GM12878 (cell line): ENCODE measurements at regions not wholly inside any gene's neighbourhood (a gene's known extent, or its start where the extent isn't known, plus 50 kb on each side); places are given as distances from the start of the nearest gene placed in this dataset.

Experiments
- ATAC-seq: fragments of 200-7000 bp; cut with Tn5 transposase; 3 replicates; pipeline ENCODE4 v1.9.1; 2020; ENCODE audit warnings: mild to moderate bottlenecking, moderate library complexity
- BruUV-seq: library from RNA; stranded (reverse); fragments of 400-500 nt; replicated peaks from 2 replicates; lab custom pipeline; 2021; lab: Mats Ljungman, UMichigan
- CTCF ChIA-PET: fragments of 300-600 bp; sonication (Branson Sonifier 250); formaldehyde crosslinking; extraction: SDS; loops from one replicate; lab custom pipeline; 2021; ENCODE audit warnings: inconsistent platforms; lab: Yijun Ruan, JAX
- POLR2A ChIA-PET: fragments of 350-600 bp; formaldehyde crosslinking; extraction: SDS; loops from one replicate; lab custom pipeline; 2021; ENCODE audit warnings: inconsistent platforms; lab: Charles Lee
- RAD21 ChIA-PET: fragments of 300-600 bp; sonication (Branson Sonifier 250); formaldehyde crosslinking; loops from one replicate; lab custom pipeline; 2023; ENCODE audit warnings: antibody characterized with exemption; ENCODE audit not compliant: unreplicated experiment; lab: Charles Lee
- SMC1A ChIA-PET: fragments of 300-600 bp; sonication (Branson Sonifier 250); formaldehyde crosslinking; loops from one replicate; lab custom pipeline; 2023; ENCODE audit not compliant: unreplicated experiment, uncharacterized antibody; lab: Charles Lee
- DNase-seq: peaks from one replicate; pipeline ENCODE4 v3.0.0-alpha.2; 2011; ENCODE audit warnings: low read depth, low spot score
- FAIRE-seq: peaks from 3 replicates; lab custom pipeline; 2011; peaks lifted over from hg19 to GRCh38; lab: Jason Lieb, UNC
- H2AFZ ChIP-seq: 2 replicates; pipeline ENCODE4 v1.6.0; 2011; ENCODE audit warnings: low read depth, low read length, control low read depth; ENCODE audit not compliant: control insufficient read depth
- H3K27ac ChIP-seq: 2 replicates; pipeline ENCODE4 v1.5.1; 2011; ENCODE audit warnings: control low read depth; ENCODE audit not compliant: control insufficient read depth, insufficient read depth
- H3K27me3 ChIP-seq, 2 experiments: replicated peaks in 1 of 2; 2 replicates each; pipeline versions ENCODE4 v1.6.0 to v1.6.1; 2011; ENCODE audit warnings: low read length in 1 of 2; ENCODE audit not compliant: control insufficient read depth in 2 of 2, insufficient read depth in 2 of 2
- H3K36me3 ChIP-seq, 2 experiments: 2 replicates each; pipeline ENCODE4 v1.5.1; 2011; ENCODE audit warnings: low read length in 1 of 2; ENCODE audit not compliant: control insufficient read depth in 2 of 2, insufficient read depth in 2 of 2
- H3K4me1 ChIP-seq: 2 replicates; pipeline ENCODE4 v1.6.1; 2011; ENCODE audit warnings: mild to moderate bottlenecking, low read length, moderate library complexity, mixed read lengths; ENCODE audit not compliant: control insufficient read depth, insufficient read depth
- H3K4me2 ChIP-seq: 2 replicates; pipeline ENCODE4 v1.6.0; 2011; ENCODE audit warnings: control low read depth; ENCODE audit not compliant: control insufficient read depth, insufficient read depth
- H3K4me3 ChIP-seq: fragments of 200-600 bp; sonication (generic); 2 replicates; pipeline ENCODE4 v1.5.1; 2016
- H3K79me2 ChIP-seq: 2 replicates; pipeline ENCODE4 v1.6.0; 2011; ENCODE audit warnings: low read length; ENCODE audit not compliant: control insufficient read depth, insufficient read depth
- H3K9ac ChIP-seq: 2 replicates; pipeline ENCODE4 v1.8.0; 2011; ENCODE audit warnings: low read length, control low read depth, mixed read lengths; ENCODE audit not compliant: control insufficient read depth, insufficient read depth
- H3K9me3 ChIP-seq: replicated peaks from 3 replicates; pipeline ENCODE4 v1.5.1; 2011; ENCODE audit warnings: mild to moderate bottlenecking, low read length; ENCODE audit not compliant: control insufficient read depth, insufficient read depth
- H4K20me1 ChIP-seq: 2 replicates; pipeline ENCODE4 v1.6.0; 2011; ENCODE audit not compliant: control insufficient read depth, insufficient read depth
- CEBPB ChIP-seq, 2 experiments: fragments of 150-350 bp in 1 of 2; IDR thresholded peaks; 2 replicates each; pipeline ENCODE4 v1.6.1; 2012 to 2014; ENCODE audit warnings: low read depth in 2 of 2, low read length in 2 of 2, borderline replicate concordance in 1 of 2, inconsistent platforms in 1 of 2
- CREM ChIP-seq: IDR thresholded peaks from 2 replicates; pipeline ENCODE4 v1.6.1; 2014; ENCODE audit warnings: antibody characterized with exemption, low read depth
- RBBP5 ChIP-seq: fragments of 200-600 bp; sonication (generic); conservative IDR thresholded peaks from 2 replicates; pipeline ENCODE4 v1.6.1; 2016
- SPI1 ChIP-seq: IDR thresholded peaks from 2 replicates; pipeline ENCODE4 v1.6.1; 2011; ENCODE audit warnings: low read depth, mild to moderate bottlenecking, low read length, moderate library complexity, borderline replicate concordance; ENCODE audit not compliant: insufficient read depth
- STAT3 ChIP-seq: IDR thresholded peaks from 2 replicates; pipeline ENCODE4 v1.6.1; 2011; ENCODE audit warnings: low read depth, low read length, improper control_type of control experiment
- TBL1XR1 ChIP-seq: IDR thresholded peaks from 2 replicates; pipeline ENCODE4 v1.6.1; 2012; ENCODE audit warnings: low read depth, low read length, improper control_type of control experiment
- WRNIP1 ChIP-seq: IDR thresholded peaks from 2 replicates; pipeline ENCODE4 v1.6.1; 2011; ENCODE audit warnings: low read depth, low read length, improper control_type of control experiment, borderline replicate concordance
- YBX1 ChIP-seq: fragments of 450-650 bp; IDR thresholded peaks from 2 replicates; pipeline ENCODE4 v1.6.1; 2016; ENCODE audit warnings: antibody characterized with exemption
- ZNF687 ChIP-seq: fragments of 450-650 bp; IDR thresholded peaks from 2 replicates; pipeline ENCODE4 v1.6.1; 2017; ENCODE audit warnings: mild to moderate bottlenecking, moderate library complexity
- WGBS: methylation state at CpG from one replicate; pipeline ENCODE4 v1.1.6; 2016; ENCODE audit warnings: low lambda C conversion rate; ENCODE audit not compliant: insufficient replicate concordance, insufficient coverage; ENCODE audit errors: missing lambda C conversion rate; 5-methylcytosine and 5-hydroxymethylcytosine counted together
- in situ Hi-C: fragments of 300-500 bp; cut with MboI; formaldehyde crosslinking; loops from 9 replicates; pipeline ENCODE4 v1.14.3; 2018; ENCODE audit warnings: mixed read lengths
- intact Hi-C: fragments of 100-400 bp; cut with micrococcal nuclease; formaldehyde crosslinking; loops from one replicate; pipeline ENCODE4 v1.14.2; 2022; ENCODE audit not compliant: unreplicated experiment

- ChIA-PET RAD21 (no interaction called here), POLR2A (no interaction called here), CTCF (no interaction called here), SMC1A (no interaction called here)
- FAIRE-seq (no peak), ATAC-seq (no peak), DNase-seq (no peak)
- H3K9me3 ChIP-seq: no peaks in the 10 kb centered on the region
- no peak for TF ChIP-seq WRNIP1
- no peak for TF ChIP-seq STAT3
- TF ChIP-seq YBX1: no peak
- no peak for TF ChIP-seq CREM
- no peak for TF ChIP-seq RBBP5
- TF ChIP-seq SPI1: no peak
- TF ChIP-seq ZNF687: no peak
- no peak for TF ChIP-seq CEBPB (IDR thresholded peaks at IDR 0.05; ENCODE audit: borderline replicate concordance in 1 of 2, low read depth in 2 of 2, low read length in 2 of 2)
- no peak for TF ChIP-seq TBL1XR1
- WGBS: 0% methylated on average over 1 of the region's 1 CpG
- no TSS peak for BruUV-seq
- no peaks in the 10 kb centered on the region for H3K27me3 ChIP-seq
- intact Hi-C loops (no loop called here), in situ Hi-C loops (no loop called here)
- H2AFZ ChIP-seq: no peak overlapping the region
- H3K4me2 ChIP-seq: no peak overlapping the region
- no peaks in the 10 kb centered on the region for H3K79me2 ChIP-seq
- H4K20me1 ChIP-seq: no peaks in the 10 kb centered on the region
- H3K4me3 ChIP-seq: no peak overlapping the region
- no peaks in the 10 kb centered on the region for H3K36me3 ChIP-seq
- no peak overlapping the region for H3K9ac ChIP-seq
- H3K27ac ChIP-seq: no peak overlapping the region
- no peaks in the 10 kb centered on the region for H3K4me1 ChIP-seq
Measured at GRCh38 chr5:29992248-29992647, 1201.2 kb upstream of the CDH6 start.
